Activated naive CD4-positive, alpha-beta T cell treated with anti-CD3 and anti-CD28 coated beads, Interleukin-2, amount 50 U/mL, for 24 hours (primary cell): ENCODE measurements at regions not wholly inside any gene's neighbourhood (a gene's known extent, or its start where the extent isn't known, plus 50 kb on each side); places are given as distances from the start of the nearest gene placed in this dataset.
"Not testable (repeated sequence)": the region's sequence is repeated elsewhere in the genome, so short reads cannot be mapped to it uniquely, and the experiment has no call there.

Experiments
- H3K27ac Mint-ChIP-seq: one replicate; pipeline ENCODE4 v1.8.0; 2021; ENCODE audit warnings: mild to moderate bottlenecking, mixed read lengths
- H3K27me3 Mint-ChIP-seq: one replicate; pipeline ENCODE4 v1.8.0; 2021; ENCODE audit warnings: mixed read lengths
- H3K36me3 Mint-ChIP-seq: one replicate; pipeline ENCODE4 v1.8.0; 2021; ENCODE audit warnings: mixed read lengths
- H3K4me1 Mint-ChIP-seq: one replicate; pipeline ENCODE4 v1.8.0; 2021; ENCODE audit warnings: mixed read lengths
- H3K4me3 Mint-ChIP-seq: one replicate; pipeline ENCODE4 v1.8.0; 2021; ENCODE audit warnings: mild to moderate bottlenecking, mixed read lengths
- H3K9me3 Mint-ChIP-seq: one replicate; pipeline ENCODE4 v1.8.0; 2021; ENCODE audit warnings: mixed read lengths

DNA sequence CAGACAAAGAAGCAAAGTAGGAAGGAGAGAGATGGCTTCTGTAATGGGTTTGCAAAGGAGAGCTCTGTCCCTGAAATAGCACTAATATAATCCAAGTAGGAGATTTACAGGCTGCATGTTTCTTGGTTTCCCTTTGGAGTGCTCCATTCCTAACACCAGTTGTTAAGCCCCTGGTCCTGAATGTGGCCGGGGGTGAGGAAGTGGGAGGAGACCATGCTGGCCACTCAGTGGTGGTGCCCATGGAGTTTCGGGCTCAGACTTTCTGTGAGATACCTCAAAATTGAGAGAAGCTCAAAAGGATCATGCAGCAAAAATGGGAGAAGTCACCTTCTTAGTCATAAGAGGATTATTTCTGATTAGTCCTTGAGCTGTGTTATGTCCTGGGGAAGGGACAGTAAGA lies 88.5 kb downstream of the DAD1 start:
- H3K36me3 Mint-ChIP-seq, result peaks cover 40% of the 10 kb centered on the region
- no peaks in the 10 kb centered on the region for H3K27me3 Mint-ChIP-seq
- H3K4me3 Mint-ChIP-seq, result peak overlapping the region; percentile 87
- no peaks in the 10 kb centered on the region for H3K9me3 Mint-ChIP-seq
- peak overlapping the region; percentile 97 for H3K27ac Mint-ChIP-seq
- H3K4me1 Mint-ChIP-seq, result peaks cover 32% of the 10 kb centered on the region

DNA sequence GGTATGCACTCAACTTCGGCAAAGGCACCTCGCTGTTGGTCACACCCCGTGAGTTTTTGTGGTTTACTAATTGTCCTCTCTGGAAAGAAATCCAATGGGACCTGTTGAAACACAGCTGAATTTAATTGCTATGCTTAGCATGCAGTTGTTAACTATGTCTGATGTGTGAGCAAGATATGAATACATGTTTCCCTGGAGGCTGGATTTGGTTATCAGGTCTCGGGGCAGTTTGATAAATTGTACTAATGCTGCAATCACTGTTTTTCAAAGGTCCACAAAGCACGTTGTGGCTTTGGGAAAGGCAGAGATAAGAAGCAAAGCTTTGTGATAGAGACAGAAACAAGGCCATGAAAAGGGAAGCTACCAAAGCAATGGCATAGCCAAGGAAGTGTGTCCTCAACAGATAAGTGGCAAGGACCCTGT lies 91.3 kb downstream of the DAD1 start:
- H3K27me3 Mint-ChIP-seq, result no peaks in the 10 kb centered on the region
- H3K9me3 Mint-ChIP-seq, result no peaks in the 10 kb centered on the region
- peaks cover 26% of the 10 kb centered on the region for H3K4me1 Mint-ChIP-seq
- peak overlapping the region; percentile 96 for H3K27ac Mint-ChIP-seq
- H3K4me3 Mint-ChIP-seq, result peak overlapping the region; percentile 87
- H3K36me3 Mint-ChIP-seq, result peaks cover 41% of the 10 kb centered on the region

DNA sequence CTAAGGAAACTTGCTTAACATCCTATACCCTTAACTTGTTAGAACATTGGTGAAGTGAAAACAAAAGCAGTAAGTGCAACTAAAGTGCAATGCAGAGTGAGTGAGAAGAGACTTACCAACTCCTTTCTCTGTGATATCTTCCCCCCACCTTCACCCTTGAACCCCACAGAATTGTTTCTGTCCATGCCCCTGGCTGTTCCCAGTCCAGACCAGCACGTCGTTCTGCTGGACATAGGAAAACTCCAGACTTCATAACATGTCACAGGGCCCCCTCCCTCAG lies 91.9 kb downstream of the DAD1 start:
- Mint-ChIP-seq H3K9me3 (no peaks in the 10 kb centered on the region), H3K4me3 (peak overlapping the region; percentile 87), H3K27me3 (no peaks in the 10 kb centered on the region), H3K4me1 (peaks cover 28% of the 10 kb centered on the region), H3K27ac (peak overlapping the region; percentile 96), H3K36me3 (peaks cover 40% of the 10 kb centered on the region)

DNA sequence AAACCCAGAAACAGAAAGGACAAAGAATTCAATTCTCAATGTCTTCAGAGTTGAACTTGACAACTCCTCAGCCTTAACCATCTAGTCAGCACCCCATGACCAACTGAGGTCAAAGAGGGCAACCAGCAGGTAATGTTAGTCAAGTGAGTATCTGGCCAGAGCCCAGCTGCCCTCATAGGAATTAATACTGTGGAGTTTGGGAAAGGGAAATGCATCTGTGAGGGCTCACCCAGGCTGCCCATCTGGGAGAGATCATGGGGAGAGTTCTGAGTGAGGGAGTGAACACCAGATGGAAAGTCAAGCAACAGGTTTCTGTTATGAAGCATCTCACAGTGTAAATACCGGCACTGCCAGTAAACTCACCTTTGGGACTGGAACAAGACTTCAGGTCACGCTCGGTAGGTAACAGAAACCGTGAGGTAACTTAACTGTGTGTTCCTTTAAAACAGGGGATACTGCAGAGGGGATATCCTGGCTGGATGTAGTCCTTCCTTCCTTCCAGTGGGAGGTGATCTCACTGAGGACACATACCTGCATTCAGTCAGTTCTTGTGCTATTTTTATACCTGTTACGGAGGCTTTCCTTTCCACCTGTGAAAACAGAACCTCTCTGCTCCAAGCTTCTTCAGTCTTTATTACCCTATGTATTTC lies 94.4 kb downstream of the DAD1 start:
- Mint-ChIP-seq H3K27me3 (no peaks in the 10 kb centered on the region), H3K27ac (peak overlapping the region; percentile 96), H3K4me3 (peak overlapping the region; percentile 87), H3K9me3 (no peaks in the 10 kb centered on the region), H3K4me1 (peaks cover 36% of the 10 kb centered on the region), H3K36me3 (peaks cover 39% of the 10 kb centered on the region)

DNA sequence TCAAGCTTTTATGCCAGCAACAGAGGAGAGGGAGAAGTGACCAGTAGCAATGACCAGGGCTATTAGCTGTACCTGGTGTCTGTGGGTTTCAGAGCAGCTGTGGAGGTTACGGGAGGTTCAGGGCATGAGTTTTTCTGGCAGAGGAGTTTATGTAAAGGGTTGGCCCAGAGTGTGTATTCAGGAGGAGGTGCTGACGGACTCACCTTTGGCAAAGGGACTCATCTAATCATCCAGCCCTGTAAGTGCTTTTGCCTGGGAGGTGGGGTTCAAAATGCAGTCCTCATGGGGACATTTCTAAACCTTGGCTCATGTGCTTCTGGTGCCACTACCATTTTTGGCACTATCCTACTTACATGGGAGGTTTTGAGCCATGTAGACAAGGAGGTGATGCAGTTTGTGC lies 95.3 kb downstream of the DAD1 start:
- Mint-ChIP-seq H3K9me3 (no peaks in the 10 kb centered on the region), H3K4me3 (peak overlapping the region; percentile 87), H3K36me3 (peaks cover 35% of the 10 kb centered on the region), H3K27ac (peak overlapping the region; percentile 96), H3K4me1 (peaks cover 36% of the 10 kb centered on the region), H3K27me3 (no peaks in the 10 kb centered on the region)

DNA sequence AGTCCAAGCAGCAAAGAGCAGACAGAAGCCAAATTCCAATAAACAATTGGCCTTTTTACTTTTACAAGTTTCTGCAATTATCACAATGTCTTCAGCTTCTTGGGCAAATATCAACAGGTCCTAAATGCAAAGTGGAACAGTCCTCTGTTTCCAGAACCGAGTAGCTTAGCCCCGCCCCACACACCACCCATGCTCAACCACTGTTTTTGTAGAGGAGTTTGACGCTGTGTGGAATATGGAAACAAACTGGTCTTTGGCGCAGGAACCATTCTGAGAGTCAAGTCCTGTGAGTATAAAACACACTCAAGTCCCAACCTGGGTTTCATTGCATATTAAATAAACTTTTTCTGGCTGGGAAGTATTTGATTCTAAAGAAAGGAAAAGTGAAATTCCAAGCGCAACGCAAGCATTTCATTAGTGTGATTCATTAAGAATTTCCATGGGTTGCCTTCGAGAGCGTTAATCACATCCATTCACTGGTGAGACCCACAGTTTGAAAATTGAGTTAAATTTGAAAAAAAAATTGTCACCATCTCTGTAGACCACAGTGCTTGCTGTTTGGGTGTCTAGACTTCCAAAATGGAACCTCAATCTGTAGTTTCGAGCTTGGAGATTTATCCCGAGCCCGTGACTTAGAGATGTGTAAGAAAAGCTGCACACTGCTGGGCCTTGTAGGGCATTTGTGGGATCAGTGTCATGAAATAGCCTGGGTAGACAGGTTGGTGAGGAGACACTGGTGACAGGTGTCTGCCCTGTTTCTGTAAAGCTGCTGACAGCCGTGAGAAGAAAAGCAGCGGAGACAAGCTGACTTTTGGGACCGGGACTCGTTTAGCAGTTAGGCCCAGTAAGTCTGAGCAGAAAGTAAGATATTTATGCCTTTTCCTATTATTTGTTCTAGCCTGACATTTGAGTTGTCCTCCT lies 96.1 kb downstream of the DAD1 start:
- peaks cover 38% of the 10 kb centered on the region for H3K4me1 Mint-ChIP-seq
- H3K4me3 Mint-ChIP-seq, result peak overlapping the region; percentile 87
- H3K27ac Mint-ChIP-seq, result peak overlapping the region; percentile 96
- H3K36me3 Mint-ChIP-seq, result peaks cover 39% of the 10 kb centered on the region
- no peaks in the 10 kb centered on the region for H3K27me3 Mint-ChIP-seq
- H3K9me3 Mint-ChIP-seq, result no peaks in the 10 kb centered on the region

DNA sequence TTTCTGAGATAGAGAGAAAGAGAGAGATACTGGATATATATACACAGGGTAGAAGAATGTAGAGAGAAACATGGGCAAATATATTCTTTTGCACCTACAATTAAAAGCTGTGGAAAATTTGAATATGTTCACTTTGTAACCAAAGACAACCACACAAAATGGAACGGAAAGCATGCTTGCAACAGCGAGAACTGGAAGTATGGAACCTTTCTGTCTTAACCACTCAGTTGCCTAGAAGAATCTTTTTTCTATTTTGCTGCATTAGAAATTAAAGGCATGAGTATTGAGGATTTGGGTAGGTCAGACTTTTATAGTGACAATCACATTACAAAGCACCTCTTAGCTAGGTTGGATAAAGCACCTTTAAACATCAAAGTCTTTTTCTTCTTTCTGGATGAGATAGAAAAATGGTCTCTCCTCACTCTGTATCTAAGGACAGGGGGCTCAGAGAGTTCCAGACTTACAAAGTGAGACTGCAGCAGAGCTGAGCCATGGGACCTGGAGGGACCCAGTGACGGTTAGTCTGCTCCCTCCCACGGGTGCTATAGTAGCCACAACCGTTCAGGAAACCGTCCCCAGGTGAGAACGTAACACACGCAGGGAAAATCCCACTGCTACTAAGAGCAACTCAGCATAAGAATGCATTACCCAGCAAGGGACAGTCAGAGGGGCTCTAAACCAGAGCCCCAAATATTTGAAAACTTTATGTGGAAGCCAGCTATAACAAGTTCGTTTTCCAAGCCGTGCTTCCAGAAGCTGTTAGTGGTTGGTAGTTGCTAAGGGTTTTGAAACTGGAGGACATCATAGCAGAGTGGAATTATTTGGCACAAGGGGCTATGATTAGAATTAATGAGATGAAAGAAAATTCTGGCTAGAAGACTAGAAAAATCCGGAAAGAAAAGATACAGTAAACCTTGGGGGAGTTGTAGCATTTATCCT lies 97.1 kb downstream of the DAD1 start:
- Mint-ChIP-seq H3K4me1 (peaks cover 35% of the 10 kb centered on the region), H3K27ac (peak overlapping the region; percentile 96)

DNA sequence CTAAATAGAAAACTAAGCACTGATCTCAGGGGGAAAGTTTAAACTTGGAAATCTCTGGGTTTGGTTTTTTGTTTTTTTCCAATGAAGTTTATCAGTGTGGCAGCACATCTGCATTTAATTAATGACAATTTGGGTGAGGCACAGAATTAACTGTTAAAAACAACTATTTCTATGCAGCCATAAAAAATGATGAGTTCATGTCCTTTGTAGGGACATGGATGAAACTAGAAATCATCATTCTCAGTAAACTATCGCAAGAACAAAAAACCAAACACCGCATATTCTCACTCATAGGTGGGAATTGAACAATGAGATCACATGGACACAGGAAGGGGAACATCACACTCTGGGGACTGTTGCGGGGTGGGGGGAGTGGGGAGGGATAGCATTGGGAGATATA lies 98.0 kb downstream of the DAD1 start:
- Mint-ChIP-seq H3K36me3 (peaks cover 37% of the 10 kb centered on the region), H3K4me3 (peak overlapping the region; percentile 87), H3K27ac (peak overlapping the region; percentile 96), H3K4me1 (peaks cover 35% of the 10 kb centered on the region)
- H3K27me3 Mint-ChIP-seq, H3K9me3 Mint-ChIP-seq: not testable (repeated sequence)

More for the DNA sequence above, 97.1 kb downstream of the DAD1 start:
- Mint-ChIP-seq H3K27me3 (no peaks in the 10 kb centered on the region), H3K4me3 (peak overlapping the region; percentile 87), H3K9me3 (no peaks in the 10 kb centered on the region), H3K36me3 (peaks cover 35% of the 10 kb centered on the region)

DNA sequence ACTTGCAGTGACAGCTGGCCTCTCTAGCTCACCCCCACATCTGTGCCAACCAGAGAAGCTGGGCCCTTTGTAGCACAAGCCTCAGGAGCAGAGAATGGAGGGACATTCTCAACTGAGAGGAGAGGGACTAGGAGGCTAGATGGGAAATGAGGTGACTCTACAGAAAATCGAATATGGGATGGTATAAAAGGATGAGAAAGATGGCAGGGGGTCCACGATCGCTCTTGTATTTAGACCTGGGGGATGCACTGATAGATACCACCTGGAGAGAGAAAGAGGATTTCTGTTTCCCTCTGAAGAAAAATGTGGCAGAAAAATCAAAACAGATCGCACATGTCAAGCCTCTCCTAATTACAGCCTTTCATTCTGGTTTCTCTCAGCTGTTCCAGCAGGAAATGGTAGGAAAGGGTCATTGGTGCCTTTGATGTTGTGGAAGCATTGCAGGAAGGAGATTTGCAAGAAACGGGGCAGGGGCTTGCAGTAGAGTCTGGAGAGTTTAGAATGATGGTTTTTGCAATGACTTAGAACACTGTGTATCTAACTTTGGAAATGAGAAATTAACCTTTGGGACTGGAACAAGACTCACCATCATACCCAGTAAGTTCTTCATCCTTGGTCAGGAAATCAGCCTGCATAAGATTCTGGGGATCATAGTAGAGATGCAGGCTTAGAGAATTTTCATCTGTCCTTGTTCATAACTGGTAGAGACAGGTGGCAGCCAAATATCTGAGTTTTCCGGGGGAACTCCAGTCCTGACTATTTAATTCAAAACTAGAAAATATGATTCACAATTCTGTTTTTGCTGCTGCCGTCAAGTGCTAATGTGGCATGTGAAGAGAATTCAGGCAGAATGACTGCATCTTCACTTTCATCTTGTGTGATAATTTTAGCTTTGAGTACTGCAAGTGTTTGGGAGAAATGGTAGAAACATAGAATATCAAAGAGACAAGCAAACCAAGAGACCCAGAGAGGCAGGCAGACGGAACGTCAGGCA lies 98.8 kb downstream of the DAD1 start:
- Mint-ChIP-seq H3K4me3 (peak overlapping the region; percentile 87), H3K36me3 (peaks cover 35% of the 10 kb centered on the region), H3K27ac (peak overlapping the region; percentile 96)

DNA sequence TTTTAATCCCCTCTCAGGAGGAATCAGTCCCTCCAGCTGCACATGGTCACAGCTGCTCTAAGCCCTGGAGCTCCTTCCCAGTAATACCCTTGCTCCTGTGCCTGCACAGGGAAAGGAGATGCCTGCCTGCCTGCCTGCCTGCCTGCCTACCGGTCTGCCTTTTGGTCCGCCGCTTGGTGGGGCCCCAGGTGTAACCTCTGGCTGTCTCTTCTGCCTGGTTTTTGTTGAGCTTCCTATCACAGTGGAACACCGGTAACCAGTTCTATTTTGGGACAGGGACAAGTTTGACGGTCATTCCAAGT lies 99.8 kb downstream of the DAD1 start:
- no peaks in the 10 kb centered on the region for H3K27me3 Mint-ChIP-seq
- H3K9me3 Mint-ChIP-seq, result no peaks in the 10 kb centered on the region
- peak overlapping the region; percentile 96 for H3K27ac Mint-ChIP-seq
- peaks cover 35% of the 10 kb centered on the region for H3K4me1 Mint-ChIP-seq
- H3K36me3 Mint-ChIP-seq, result peaks cover 32% of the 10 kb centered on the region
- H3K4me3 Mint-ChIP-seq, result peak overlapping the region; percentile 87

More for the DNA sequence above, 98.8 kb downstream of the DAD1 start:
- no peaks in the 10 kb centered on the region for H3K9me3 Mint-ChIP-seq
- no peaks in the 10 kb centered on the region for H3K27me3 Mint-ChIP-seq
- peaks cover 35% of the 10 kb centered on the region for H3K4me1 Mint-ChIP-seq

DNA sequence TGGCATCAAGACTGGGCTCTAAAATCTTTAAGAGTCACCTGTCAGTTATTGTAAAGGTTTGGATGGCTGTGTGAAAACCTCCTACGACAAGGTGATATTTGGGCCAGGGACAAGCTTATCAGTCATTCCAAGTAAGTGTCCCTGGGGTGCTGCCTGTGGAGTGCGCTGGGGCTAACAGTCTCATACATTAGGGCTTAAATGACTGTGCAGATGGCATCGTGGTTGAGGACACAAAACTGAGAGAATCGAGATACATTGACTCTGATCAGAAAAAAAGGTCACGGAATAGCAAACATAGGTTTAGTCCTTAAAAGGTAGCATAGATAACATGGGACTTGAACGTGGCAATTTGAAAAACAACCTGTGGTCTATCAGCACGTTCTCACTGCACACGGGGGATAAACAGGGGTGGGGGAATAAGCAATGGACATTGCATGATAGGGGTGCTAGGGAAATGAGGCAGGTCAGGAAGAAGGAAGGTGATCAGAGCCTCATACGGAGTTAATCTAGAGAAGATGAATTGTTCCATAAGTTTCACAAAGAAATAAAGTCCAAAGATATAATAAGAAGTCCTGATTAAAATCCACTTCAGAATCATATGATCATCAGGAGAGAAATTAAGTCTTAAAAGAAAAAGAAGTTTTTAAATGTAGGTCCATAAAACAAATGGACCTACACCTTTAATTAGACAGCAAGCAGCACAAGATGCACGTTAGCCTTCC lies 100.3 kb downstream of the DAD1 start:
- H3K4me3 Mint-ChIP-seq, result peak overlapping the region; percentile 87
- H3K9me3 Mint-ChIP-seq, result no peaks in the 10 kb centered on the region
- peaks cover 30% of the 10 kb centered on the region for H3K36me3 Mint-ChIP-seq
- H3K27me3 Mint-ChIP-seq, result no peaks in the 10 kb centered on the region
- peak overlapping the region; percentile 99 for H3K27ac Mint-ChIP-seq
- H3K4me1 Mint-ChIP-seq, result peaks cover 34% of the 10 kb centered on the region

DNA sequence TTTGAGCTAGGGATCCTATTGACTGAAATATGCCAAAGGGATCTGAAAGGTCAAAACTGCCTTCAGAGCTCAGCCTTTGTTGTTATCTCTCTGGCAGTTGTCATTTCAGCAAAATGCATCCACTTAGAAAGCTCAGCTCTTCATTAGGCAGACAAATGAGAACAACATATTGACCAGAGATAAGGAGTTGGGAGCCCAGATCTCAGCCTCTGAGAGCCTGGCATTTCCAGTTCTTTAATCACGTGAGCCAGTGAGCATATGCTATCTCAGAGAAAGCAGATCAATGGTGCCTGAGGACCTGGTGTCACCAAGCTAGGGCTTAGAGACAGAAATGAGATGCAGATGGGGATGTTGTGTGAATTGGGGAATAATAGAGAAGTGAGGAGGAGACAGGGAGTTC lies 101.1 kb downstream of the DAD1 start:
- no peaks in the 10 kb centered on the region for H3K27me3 Mint-ChIP-seq
- peak overlapping the region; percentile 99 for H3K27ac Mint-ChIP-seq
- no peaks in the 10 kb centered on the region for H3K9me3 Mint-ChIP-seq
- H3K36me3 Mint-ChIP-seq, result peaks cover 27% of the 10 kb centered on the region
- peaks cover 31% of the 10 kb centered on the region for H3K4me1 Mint-ChIP-seq
- peak overlapping the region; percentile 87 for H3K4me3 Mint-ChIP-seq

DNA sequence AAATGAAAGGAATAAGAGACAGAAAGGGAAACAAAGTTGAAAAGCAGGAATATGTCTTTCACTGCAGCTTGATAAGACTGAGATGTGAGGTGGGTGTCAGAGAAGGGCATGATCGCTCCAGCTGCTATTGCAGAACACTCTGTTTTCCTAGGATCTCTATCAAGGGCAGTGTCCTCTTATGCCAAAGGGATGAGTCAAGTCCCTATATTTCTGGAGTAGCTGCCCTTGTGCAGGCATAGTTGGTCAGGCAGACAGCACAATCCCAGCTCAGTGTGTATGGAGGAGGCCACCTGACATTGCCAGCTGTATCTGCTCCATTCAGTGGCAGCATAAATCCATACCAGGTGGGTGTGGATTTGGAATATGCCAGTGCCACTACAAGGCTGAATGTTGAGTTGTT lies 101.6 kb downstream of the DAD1 start:
- Mint-ChIP-seq H3K4me3 (peak overlapping the region; percentile 87), H3K9me3 (no peaks in the 10 kb centered on the region), H3K27me3 (no peaks in the 10 kb centered on the region), H3K27ac (peak overlapping the region; percentile 99), H3K36me3 (peaks cover 27% of the 10 kb centered on the region), H3K4me1 (peaks cover 31% of the 10 kb centered on the region)

DNA sequence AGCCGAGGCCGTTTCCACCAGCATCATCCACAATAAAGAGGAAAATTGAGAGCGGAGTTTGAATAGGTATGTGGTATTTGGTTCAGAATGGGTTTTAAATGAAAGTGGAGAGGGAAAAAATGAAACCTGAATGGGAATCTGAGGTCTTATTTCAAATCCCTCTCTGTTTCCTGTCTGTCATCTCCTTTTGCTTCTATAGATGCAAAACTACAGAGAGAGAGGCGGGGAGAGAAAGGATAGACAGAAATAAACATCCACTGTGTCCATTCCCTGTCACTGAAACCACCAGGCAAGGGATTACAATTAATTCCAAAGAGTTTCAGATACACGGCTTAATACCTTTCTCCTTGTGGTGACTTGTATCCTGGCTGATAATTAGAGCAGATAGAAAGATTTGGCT lies 102.3 kb downstream of the DAD1 start:
- Mint-ChIP-seq H3K27ac (peak overlapping the region; percentile 88), H3K4me1 (peaks cover 24% of the 10 kb centered on the region), H3K27me3 (no peaks in the 10 kb centered on the region), H3K4me3 (peak overlapping the region; percentile 87), H3K36me3 (peaks cover 24% of the 10 kb centered on the region), H3K9me3 (no peaks in the 10 kb centered on the region)
